Left renal cortex interstitium (tissue), 4 donors: ENCODE measurements at regions not wholly inside any gene's neighbourhood (a gene's known extent, or its start where the extent isn't known, plus 50 kb on each side); places are given as distances from the start of the nearest gene placed in this dataset.

ENCODE experiments used
- DNase-seq, 4 donors: peaks; one replicate each; pipeline ENCODE4 v3.0.0-alpha.2; 2013; ENCODE audit warnings: low read depth in 4 of 4, low spot score in 2 of 4, missing footprints in 1 of 4

- no peak for DNase-seq
Observed at GRCh38 chr1:175894581-175894980, 151.2 kb upstream of the TNR start.

- DNase-seq, result no peak
Observed at GRCh38 chr1:175893192-175893591, 149.8 kb upstream of the TNR start.

GRCh38 chr1:175892686-175893085, 149.3 kb upstream of the TNR start:
- DNase-seq, result no peak

- DNase-seq, result no peak
Observed at GRCh38 chr1:175891783-175892309, 148.5 kb upstream of the TNR start.

- no peak for DNase-seq
Observed at GRCh38 chr1:175890958-175891357, 147.6 kb upstream of the TNR start.

GRCh38 chr1:175889848-175890247, 146.5 kb upstream of the TNR start:
- no peak for DNase-seq

- DNase-seq, result no peak
Observed at GRCh38 chr1:175888996-175889395, 145.6 kb upstream of the TNR start.

- peak in 3 of 4 donors; percentile 20 to 62 (median 41) for DNase-seq
Observed at GRCh38 chr1:175887981-175888428, 144.6 kb upstream of the TNR start.

- no peak for DNase-seq
Observed at GRCh38 chr1:175887521-175887920, 144.1 kb upstream of the TNR start.

- no peak for DNase-seq
Observed at GRCh38 chr1:175885326-175885725, 141.9 kb upstream of the TNR start.

- DNase-seq, result no peak
Observed at GRCh38 chr1:175884369-175884768, 141.0 kb upstream of the TNR start.

- DNase-seq, result no peak
Observed at GRCh38 chr1:175882192-175882591, 138.8 kb upstream of the TNR start.

GRCh38 chr1:175881246-175881976, 138.0 kb upstream of the TNR start:
- DNase-seq, result no peak

GRCh38 chr1:175878775-175879174, 135.4 kb upstream of the TNR start:
- DNase-seq, result no peak

GRCh38 chr1:175877939-175878737, 134.7 kb upstream of the TNR start:
- no peak for DNase-seq

GRCh38 chr1:175875556-175875955, 132.2 kb upstream of the TNR start:
- DNase-seq, result no peak

- no peak for DNase-seq
Observed at GRCh38 chr1:175874081-175874480, 130.7 kb upstream of the TNR start.

- no peak for DNase-seq
Observed at GRCh38 chr1:175873290-175873935, 130.0 kb upstream of the TNR start.

- DNase-seq, result no peak
Observed at GRCh38 chr1:175872588-175872987, 129.2 kb upstream of the TNR start.

- no peak for DNase-seq
Observed at GRCh38 chr1:175871647-175872046, 128.3 kb upstream of the TNR start.

- DNase-seq, result no peak
Observed at GRCh38 chr1:175870217-175870616, 126.8 kb upstream of the TNR start.
